Choroid plexus epithelial cell (primary cell): ENCODE measurements at regions not wholly inside any gene's neighbourhood (a gene's known extent, or its start where the extent isn't known, plus 50 kb on each side); places are given as distances from the start of the nearest gene placed in this dataset.

Source experiments
- DNase-seq: peaks from one replicate; pipeline ENCODE4 v3.0.0-alpha.2; 2010; ENCODE audit warnings: low read depth
- H3K4me3 ChIP-seq: 2 replicates; pipeline ENCODE4 v1.5.1; 2011; ENCODE audit warnings: low read depth, mild to moderate bottlenecking, control low read depth, low read length, moderate library complexity
- CTCF ChIP-seq: conservative IDR thresholded peaks from 2 replicates; pipeline ENCODE4 v1.5.1; 2011; ENCODE audit warnings: low read depth, mild to moderate bottlenecking, control low read depth, inconsistent platforms, low read length, moderate library complexity

GRCh38 chr20:24743641-24744040, 205.4 kb upstream of the CST7 start:
- DNase-seq = no peak
- no peak overlapping the region for H3K4me3 ChIP-seq
- TF ChIP-seq CTCF = no peak

- no peak overlapping the region for H3K4me3 ChIP-seq
- no peak for TF ChIP-seq CTCF
- DNase-seq = no peak
Measured at GRCh38 chr20:24744747-24745146, 204.3 kb upstream of the CST7 start.

GRCh38 chr20:24745206-24745605, 203.9 kb upstream of the CST7 start:
- H3K4me3 ChIP-seq = no peak overlapping the region
- no peak for TF ChIP-seq CTCF
- no peak for DNase-seq

- DNase-seq = no peak
- no peak overlapping the region for H3K4me3 ChIP-seq
- no peak for TF ChIP-seq CTCF
Measured at GRCh38 chr20:24745617-24746350, 203.3 kb upstream of the CST7 start.

- no peak overlapping the region for H3K4me3 ChIP-seq
- no peak for DNase-seq
- no peak for TF ChIP-seq CTCF
Measured at GRCh38 chr20:24746351-24746685, 202.8 kb upstream of the CST7 start.

GRCh38 chr20:24747010-24747712, 201.9 kb upstream of the CST7 start:
- no peak overlapping the region for H3K4me3 ChIP-seq
- TF ChIP-seq CTCF = no peak
- DNase-seq = no peak
